ENCODE measurements at regions not wholly inside any gene's neighbourhood (a gene's known extent, or its start where the extent isn't known, plus 50 kb on each side); places are given as distances from the start of the nearest gene placed in this dataset.
"Not testable (repeated sequence)": the region's sequence is repeated elsewhere in the genome, so short reads cannot be mapped to it uniquely, and the experiment has no call there.

DNA sequence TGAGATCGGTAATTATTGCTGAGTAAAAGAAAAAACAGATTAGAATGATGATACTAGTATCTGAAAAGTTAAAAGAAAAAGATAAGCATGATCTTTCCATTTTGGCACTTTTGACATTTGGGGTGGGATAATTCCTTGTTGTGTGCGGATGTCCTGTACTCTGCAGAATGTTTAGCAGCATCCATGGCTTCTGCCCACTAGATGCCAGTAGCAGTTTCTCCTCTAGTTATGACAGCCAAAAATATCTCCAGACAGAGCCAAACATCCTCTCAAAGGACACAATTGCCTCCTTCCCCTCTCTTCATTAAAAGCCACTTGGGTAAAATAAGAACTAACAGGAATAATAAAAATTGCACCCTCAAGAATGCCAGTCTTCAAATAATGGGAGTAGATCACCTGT is 468.8 kb upstream of the GRM7 start:
- DNase-seq (no peak), ATAC-seq (no peak)
- no peaks in the 10 kb centered on the region for H3K27me3 Mint-ChIP-seq (ENCODE audit: low read depth in 2 of 2)
- H3K9me3 ChIP-seq (ENCODE audit: control insufficient read depth, insufficient read depth, low read length), result no peaks in the 10 kb centered on the region
- no peak for TF ChIP-seq CTCF (IDR thresholded peaks at IDR 0.05)
- no peaks in the 10 kb centered on the region for H3K4me1 Mint-ChIP-seq
- no peaks in the 10 kb centered on the region for H3K36me3 Mint-ChIP-seq
- H3K27ac ChIP-seq (ENCODE audit: low read length), result no peak overlapping the region
- peaks cover 0 to 6% of the 10 kb centered on the region in 2 donors for H3K9me3 Mint-ChIP-seq
- H3K27me3 ChIP-seq (ENCODE audit: control insufficient read depth, insufficient read depth, low read length), result no peaks in the 10 kb centered on the region
- WGBS (ENCODE audit: insufficient coverage), result 97% methylated on average over 2 of the region's 2 CpGs
- intact Hi-C loops (cut with micrococcal nuclease), result no loop called here
- no peak overlapping the region for H3K4me3 Mint-ChIP-seq
- H3K27ac Mint-ChIP-seq, result no peak overlapping the region
- H3K4me1 ChIP-seq (ENCODE audit: control insufficient read depth, insufficient read depth, low read length), result no peaks in the 10 kb centered on the region
- H3K36me3 ChIP-seq (ENCODE audit: control insufficient read depth, insufficient read depth, low read length), result no peaks in the 10 kb centered on the region
- H3K4me3 ChIP-seq (ENCODE audit: low read length), result no peak overlapping the region

DNA sequence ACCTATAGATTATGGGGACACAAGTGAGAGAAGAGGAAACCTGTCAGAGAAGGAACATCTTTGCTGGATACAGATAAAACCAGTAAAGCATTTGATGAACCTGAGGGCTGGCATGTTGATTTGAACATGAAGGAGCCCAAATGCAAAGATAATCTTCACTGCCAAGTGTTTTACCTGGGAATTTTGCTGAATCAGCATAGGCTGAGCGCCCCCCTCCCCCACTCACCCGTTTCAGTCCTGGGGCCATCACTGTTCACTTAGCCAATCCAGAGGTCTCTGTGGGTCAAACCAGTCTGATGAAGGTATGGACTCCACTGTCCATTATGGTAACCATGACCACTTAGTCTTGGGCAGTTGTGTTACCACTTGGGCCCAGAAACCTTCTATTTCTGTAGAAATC is 466.0 kb upstream of the GRM7 start:
- Mint-ChIP-seq H3K4me3 (no peak overlapping the region), H3K9me3 (peaks cover 16% of the 10 kb centered on the region in 2 donors), H3K36me3 (no peaks in the 10 kb centered on the region), H3K4me1 (no peaks in the 10 kb centered on the region), H3K27me3 (ENCODE audit: low read depth in 2 of 2) (no peaks in the 10 kb centered on the region), H3K27ac (no peak overlapping the region)
- Histone ChIP-seq H3K27ac (ENCODE audit: low read length) (no peak overlapping the region), H3K4me1 (ENCODE audit: control insufficient read depth, insufficient read depth, low read length) (no peaks in the 10 kb centered on the region), H3K27me3 (ENCODE audit: control insufficient read depth, insufficient read depth, low read length) (no peaks in the 10 kb centered on the region), H3K36me3 (ENCODE audit: control insufficient read depth, insufficient read depth, low read length) (no peaks in the 10 kb centered on the region), H3K4me3 (ENCODE audit: low read length) (no peak overlapping the region), H3K9me3 (ENCODE audit: control insufficient read depth, insufficient read depth, low read length) (no peaks in the 10 kb centered on the region)
- ATAC-seq, result no peak
- DNase-seq, result no peak
- 88% methylated on average over 2 of the region's 2 CpGs for WGBS (ENCODE audit: insufficient coverage)
- intact Hi-C loops (cut with micrococcal nuclease), result no loop called here
- TF ChIP-seq CTCF (IDR thresholded peaks at IDR 0.05), result no peak

GRCh38 chr3:6396631-6397030 is 464.3 kb upstream of the GRM7 start:
- Mint-ChIP-seq H3K27ac (no peak overlapping the region), H3K4me3 (no peak overlapping the region)

DNA sequence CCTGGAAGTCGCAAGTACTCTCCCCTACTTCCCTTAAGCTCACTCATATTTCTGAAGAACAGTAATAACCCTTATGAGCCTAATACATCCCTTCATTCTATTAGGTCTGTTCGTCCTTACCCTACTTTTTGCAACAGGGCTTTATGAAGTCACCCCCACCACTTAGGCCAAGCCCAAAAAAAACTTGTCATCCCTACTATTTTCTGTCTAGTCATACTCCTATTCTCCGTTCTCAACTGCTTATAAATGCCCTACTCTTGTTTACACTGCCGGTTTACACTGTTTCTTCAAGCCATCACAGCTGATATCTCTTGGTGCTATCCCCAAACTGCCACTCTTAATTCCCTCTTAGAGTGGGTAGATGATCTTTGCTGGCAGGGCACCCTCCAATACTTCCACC is 458.2 kb upstream of the GRM7 start:
- WGBS (ENCODE audit: insufficient coverage), result 100% methylated on average over 1 of the region's 4 CpGs
- H3K4me3 ChIP-seq (ENCODE audit: low read length); H3K4me3 Mint-ChIP-seq; H3K27ac Mint-ChIP-seq; H3K27me3 ChIP-seq (ENCODE audit: control insufficient read depth, insufficient read depth, low read length); H3K4me1 Mint-ChIP-seq; H3K36me3 ChIP-seq (ENCODE audit: control insufficient read depth, insufficient read depth, low read length); H3K27me3 Mint-ChIP-seq (ENCODE audit: low read depth in 2 of 2); H3K4me1 ChIP-seq (ENCODE audit: control insufficient read depth, insufficient read depth, low read length); DNase-seq; H3K27ac ChIP-seq (ENCODE audit: low read length); H3K9me3 ChIP-seq (ENCODE audit: control insufficient read depth, insufficient read depth, low read length); ATAC-seq; intact Hi-C loops (cut with micrococcal nuclease): not testable (repeated sequence)
- Mint-ChIP-seq H3K36me3 (peaks cover 14% of the 10 kb centered on the region), H3K9me3 (peaks cover 11 to 32% of the 10 kb centered on the region in 2 donors)

More at GRCh38 chr3:6396631-6397030, 464.3 kb upstream of the GRM7 start:
- Histone ChIP-seq H3K4me3 (ENCODE audit: low read length) (no peak overlapping the region), H3K27ac (ENCODE audit: low read length) (no peak overlapping the region), H3K27me3 (ENCODE audit: control insufficient read depth, insufficient read depth, low read length) (no peaks in the 10 kb centered on the region), H3K36me3 (ENCODE audit: control insufficient read depth, insufficient read depth, low read length) (no peaks in the 10 kb centered on the region), H3K9me3 (ENCODE audit: control insufficient read depth, insufficient read depth, low read length) (no peaks in the 10 kb centered on the region), H3K4me1 (ENCODE audit: control insufficient read depth, insufficient read depth, low read length) (no peaks in the 10 kb centered on the region)
- Mint-ChIP-seq H3K36me3 (no peaks in the 10 kb centered on the region), H3K27me3 (ENCODE audit: low read depth in 2 of 2) (no peaks in the 10 kb centered on the region), H3K4me1 (no peaks in the 10 kb centered on the region), H3K9me3 (peaks cover 16% of the 10 kb centered on the region in 2 donors)
- DNase-seq (no peak), ATAC-seq (no peak)
- no peak for TF ChIP-seq CTCF (IDR thresholded peaks at IDR 0.05)
- 86% methylated on average over 1 of the region's 1 CpG for WGBS (ENCODE audit: insufficient coverage)
- intact Hi-C loops (cut with micrococcal nuclease), result no loop called here

DNA sequence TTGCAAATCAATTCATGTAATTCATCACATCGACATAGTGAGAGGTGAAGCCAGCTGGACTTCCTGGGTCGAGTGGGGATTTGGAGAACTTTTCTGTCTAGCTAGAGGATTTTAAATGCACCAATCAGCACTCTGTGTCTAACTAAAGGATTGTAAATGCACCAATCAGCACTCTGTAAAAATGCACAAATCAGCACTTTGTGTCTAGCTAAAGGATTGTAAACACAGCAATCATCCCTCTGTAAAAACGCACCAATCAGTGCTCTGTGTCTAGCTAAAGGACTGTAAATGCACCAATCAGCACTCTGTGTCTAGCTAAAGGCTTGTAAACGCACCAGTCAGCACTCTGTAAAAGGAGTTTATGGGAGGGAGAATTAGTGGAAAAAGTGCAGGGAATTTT is 454.0 kb upstream of the GRM7 start:
- H3K27ac ChIP-seq (ENCODE audit: low read length); intact Hi-C loops (cut with micrococcal nuclease); H3K4me1 ChIP-seq (ENCODE audit: control insufficient read depth, insufficient read depth, low read length); H3K4me3 ChIP-seq (ENCODE audit: low read length); H3K27me3 ChIP-seq (ENCODE audit: control insufficient read depth, insufficient read depth, low read length); H3K4me1 Mint-ChIP-seq; H3K9me3 ChIP-seq (ENCODE audit: control insufficient read depth, insufficient read depth, low read length); DNase-seq; H3K4me3 Mint-ChIP-seq; H3K27ac Mint-ChIP-seq; H3K36me3 ChIP-seq (ENCODE audit: control insufficient read depth, insufficient read depth, low read length); H3K27me3 Mint-ChIP-seq (ENCODE audit: low read depth in 2 of 2); ATAC-seq: not testable (repeated sequence)
- H3K9me3 Mint-ChIP-seq, result peaks cover 5 to 16% of the 10 kb centered on the region in 2 donors
- peaks cover 14% of the 10 kb centered on the region for H3K36me3 Mint-ChIP-seq
- 91% methylated on average over 4 of the region's 4 CpGs for WGBS (ENCODE audit: insufficient coverage)

Data from natural killer cell (primary cell).